IPS-15b (cell line): ENCODE measurements at regions not wholly inside any gene's neighbourhood (a gene's known extent, or its start where the extent isn't known, plus 50 kb on each side); places are given as distances from the start of the nearest gene placed in this dataset.
"Not testable (repeated sequence)": the region's sequence is repeated elsewhere in the genome, so short reads cannot be mapped to it uniquely, and the experiment has no call there.

Experiments
- H3K27me3 ChIP-seq: one replicate; pipeline ENCODE4 v1.6.1; 2013; ENCODE audit warnings: low read length; ENCODE audit not compliant: control insufficient read depth, insufficient read depth
- H3K36me3 ChIP-seq: one replicate; pipeline ENCODE4 v1.6.1; 2013; ENCODE audit warnings: low read length; ENCODE audit not compliant: control insufficient read depth, insufficient read depth
- H3K4me1 ChIP-seq: one replicate; pipeline ENCODE4 v1.6.1; 2013; ENCODE audit warnings: mild to moderate bottlenecking, low read length; ENCODE audit not compliant: control insufficient read depth, insufficient read depth
- H3K4me3 ChIP-seq: one replicate; pipeline ENCODE4 v1.5.1; 2013; ENCODE audit warnings: low read depth, low read length
- H3K9ac ChIP-seq: one replicate; pipeline ENCODE4 v1.6.1; 2013; ENCODE audit warnings: low read depth, mild to moderate bottlenecking, low read length
- H3K9me3 ChIP-seq: one replicate; pipeline ENCODE4 v1.6.1; 2013; ENCODE audit warnings: mild to moderate bottlenecking, low read length; ENCODE audit not compliant: control insufficient read depth, insufficient read depth

DNA sequence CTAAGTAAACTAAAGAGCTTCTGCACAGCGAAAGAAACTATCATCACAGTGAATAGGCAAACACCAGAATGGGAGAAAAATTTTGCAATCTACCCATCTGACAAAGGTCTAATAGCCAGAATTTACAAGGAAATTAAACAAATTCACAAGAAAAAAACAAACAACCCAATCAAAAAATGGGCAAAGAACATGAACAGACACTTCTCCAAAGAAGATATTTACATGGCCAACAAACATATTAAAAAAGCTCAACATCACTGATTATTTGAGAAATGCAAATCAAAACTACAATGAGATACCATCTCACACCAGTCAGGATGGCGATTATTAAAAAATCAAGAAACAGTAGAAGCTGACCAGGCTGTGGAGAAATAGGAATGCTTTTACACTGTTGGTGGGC, 121.9 kb upstream of the KCNJ18 start:
- H3K9ac ChIP-seq, H3K4me1 ChIP-seq, H3K36me3 ChIP-seq, H3K4me3 ChIP-seq, H3K9me3 ChIP-seq, H3K27me3 ChIP-seq: not testable (repeated sequence)

DNA sequence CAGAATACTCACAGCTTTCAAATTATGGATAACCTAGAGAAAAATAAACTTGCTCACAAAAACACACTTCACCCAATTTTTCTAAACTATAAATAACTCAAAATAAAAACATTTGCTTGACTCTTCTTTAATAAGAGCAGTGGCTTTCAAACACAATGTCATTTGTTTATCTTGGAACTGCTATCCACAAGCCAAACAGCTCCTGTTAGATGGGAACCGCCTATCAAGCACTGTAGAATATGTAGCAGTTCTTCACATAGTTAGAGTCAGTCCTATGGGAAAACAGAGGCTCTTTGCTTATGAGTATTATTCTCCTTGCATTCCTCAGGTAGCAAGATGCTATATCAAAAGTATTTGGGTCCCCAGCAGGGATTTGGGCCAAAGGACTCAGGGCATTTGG, 120.2 kb upstream of the KCNJ18 start:
- not testable (repeated sequence) for H3K9me3 ChIP-seq, H3K4me3 ChIP-seq, H3K27me3 ChIP-seq, H3K9ac ChIP-seq, H3K36me3 ChIP-seq, H3K4me1 ChIP-seq

DNA sequence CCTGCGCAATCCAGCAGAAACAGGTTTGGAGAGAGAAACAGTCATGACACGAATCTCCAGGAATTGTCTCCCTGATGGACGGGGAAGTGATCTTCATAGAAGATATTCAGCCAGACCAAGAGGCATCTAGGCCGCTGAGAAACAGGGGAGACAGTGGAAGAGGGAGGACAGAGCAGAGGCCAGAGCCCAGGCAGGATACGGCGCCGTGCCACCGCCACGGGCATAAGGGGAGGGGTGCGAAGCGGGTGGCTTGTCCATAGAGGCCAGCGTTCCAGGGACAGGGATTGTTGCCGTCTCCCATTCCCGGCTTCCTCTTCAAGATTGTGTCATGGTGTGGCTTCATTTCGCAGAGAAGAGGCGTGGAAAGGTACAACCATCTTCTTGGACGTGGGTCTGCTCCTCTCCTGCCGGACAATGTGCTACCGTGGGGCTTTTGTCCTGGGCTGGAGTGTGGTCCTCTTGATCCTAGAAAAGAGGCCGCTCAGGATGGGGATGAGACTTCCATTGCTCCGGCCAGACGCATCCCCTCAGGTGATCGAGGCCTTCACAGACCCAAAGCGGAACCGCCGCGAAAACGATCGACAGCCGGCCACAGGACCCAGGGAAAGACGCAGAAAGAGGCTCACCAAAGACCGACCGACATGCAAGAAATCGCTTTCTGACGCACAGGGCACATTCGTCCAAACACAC, 118.9 kb upstream of the KCNJ18 start:
- not testable (repeated sequence) for H3K9ac ChIP-seq, H3K36me3 ChIP-seq, H3K27me3 ChIP-seq, H3K9me3 ChIP-seq, H3K4me3 ChIP-seq, H3K4me1 ChIP-seq

DNA sequence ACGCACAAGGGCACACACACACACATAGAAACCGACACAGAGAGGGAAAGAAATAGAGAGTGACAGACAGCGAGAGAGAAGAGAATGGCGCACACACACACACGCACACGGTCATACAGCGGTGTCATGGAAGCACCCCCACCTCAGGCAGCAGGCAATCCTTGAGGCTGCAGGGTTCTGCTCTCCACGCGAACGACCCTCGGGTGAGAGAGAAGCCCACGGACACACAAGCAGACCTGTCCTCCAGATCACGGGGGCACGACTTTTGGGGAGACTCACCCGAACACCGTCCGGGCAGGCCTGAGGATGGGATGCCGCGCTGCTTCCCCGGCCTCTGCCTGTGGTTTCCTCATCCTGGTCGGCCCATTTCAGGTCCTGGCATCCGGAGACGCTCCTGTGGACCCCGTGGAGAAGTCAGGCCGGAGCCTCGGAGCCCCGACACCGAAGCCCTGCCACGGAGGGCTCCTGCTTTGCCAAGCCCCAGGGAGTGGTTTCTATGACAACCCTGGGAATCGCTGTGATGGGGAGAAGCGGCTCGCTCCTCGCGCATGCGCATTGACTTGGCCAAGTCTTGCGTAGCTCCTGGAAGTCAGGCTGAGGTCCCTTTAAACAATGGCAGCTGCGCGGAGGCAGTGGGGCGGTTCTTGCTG, 118.2 kb upstream of the KCNJ18 start:
- Histone ChIP-seq H3K27me3 (no peaks in the 10 kb centered on the region), H3K9ac (no peak overlapping the region), H3K4me3 (no peak overlapping the region), H3K9me3 (peaks cover 4% of the 10 kb centered on the region), H3K36me3 (no peaks in the 10 kb centered on the region), H3K4me1 (no peaks in the 10 kb centered on the region)

DNA sequence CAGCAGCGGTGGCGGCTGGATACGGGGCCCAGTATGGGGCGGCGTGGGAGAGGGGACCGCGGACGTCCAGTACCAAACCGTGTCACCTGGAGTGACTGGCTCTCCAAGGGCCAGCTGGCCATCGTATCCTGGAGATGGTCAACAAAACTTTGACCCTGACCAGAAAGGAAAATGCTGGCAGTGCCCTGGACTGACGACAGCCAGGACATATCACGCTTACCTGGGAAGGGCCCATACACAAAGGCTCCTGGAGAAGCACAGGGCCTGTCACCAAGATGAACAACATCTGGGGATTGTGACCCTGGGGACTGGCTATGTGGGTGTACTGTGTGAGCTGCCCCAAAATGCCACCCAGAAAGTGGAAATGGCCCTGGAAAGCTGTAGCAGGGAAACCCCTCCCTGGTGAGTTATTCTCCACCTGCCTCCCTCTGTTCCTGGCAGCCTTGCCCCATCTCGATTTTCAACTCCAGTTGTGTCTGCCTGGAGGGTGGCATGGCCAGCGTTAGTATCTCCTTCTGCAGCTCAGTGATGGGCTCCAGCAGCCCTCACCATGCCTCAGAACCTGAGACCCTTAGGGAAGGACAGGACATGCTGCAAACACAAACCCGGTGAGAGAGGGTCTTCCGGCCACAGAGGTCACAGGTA, 117.6 kb upstream of the KCNJ18 start:
- not testable (repeated sequence) for H3K9ac ChIP-seq, H3K36me3 ChIP-seq, H3K27me3 ChIP-seq, H3K4me3 ChIP-seq, H3K9me3 ChIP-seq, H3K4me1 ChIP-seq

DNA sequence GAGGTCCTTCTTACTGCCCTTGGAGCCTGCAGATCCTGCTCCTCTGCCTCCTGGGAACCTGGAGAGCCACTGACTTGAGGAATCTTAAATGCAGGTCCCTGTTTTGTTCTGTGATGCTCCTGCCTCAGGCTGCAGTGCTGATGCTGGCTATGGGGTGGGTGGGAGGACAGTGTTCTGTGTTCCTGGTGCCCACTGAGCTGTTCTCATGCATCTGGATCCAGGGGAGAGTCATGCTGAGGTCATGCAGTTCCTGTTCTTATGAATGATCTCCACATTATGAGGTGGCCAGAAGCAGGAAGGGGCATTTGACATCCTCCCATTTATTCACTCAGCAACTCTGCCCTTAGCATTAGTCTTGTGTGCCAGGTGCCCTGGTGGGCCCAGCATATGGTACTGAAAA, 113.5 kb upstream of the KCNJ18 start:
- H3K4me1 ChIP-seq, H3K27me3 ChIP-seq, H3K36me3 ChIP-seq, H3K9me3 ChIP-seq, H3K9ac ChIP-seq, H3K4me3 ChIP-seq: not testable (repeated sequence)

DNA sequence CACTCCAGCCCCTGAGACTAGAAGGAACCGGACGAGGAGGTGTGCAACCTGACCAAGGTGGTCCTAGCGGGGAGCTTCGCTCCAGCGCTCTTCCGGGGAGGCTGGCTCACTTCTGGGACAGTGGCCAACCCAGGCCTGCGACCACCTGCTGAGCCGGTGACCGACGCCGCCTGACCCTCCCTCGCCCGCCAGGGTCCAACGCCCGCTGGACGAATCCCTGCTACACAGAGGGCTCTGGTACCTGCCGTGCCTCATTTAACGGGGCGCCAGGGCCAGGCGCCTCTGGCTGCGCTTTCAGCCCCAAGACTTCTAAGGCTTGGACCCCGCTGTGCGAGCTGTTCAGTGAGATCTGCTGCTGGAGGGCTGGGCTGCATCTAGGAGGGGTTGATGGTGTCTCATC, 99.5 kb upstream of the KCNJ18 start:
- Histone ChIP-seq H3K27me3 (no peaks in the 10 kb centered on the region), H3K9me3 (no peaks in the 10 kb centered on the region), H3K36me3 (no peaks in the 10 kb centered on the region), H3K4me1 (no peaks in the 10 kb centered on the region), H3K4me3 (no peak overlapping the region), H3K9ac (no peak overlapping the region)

DNA sequence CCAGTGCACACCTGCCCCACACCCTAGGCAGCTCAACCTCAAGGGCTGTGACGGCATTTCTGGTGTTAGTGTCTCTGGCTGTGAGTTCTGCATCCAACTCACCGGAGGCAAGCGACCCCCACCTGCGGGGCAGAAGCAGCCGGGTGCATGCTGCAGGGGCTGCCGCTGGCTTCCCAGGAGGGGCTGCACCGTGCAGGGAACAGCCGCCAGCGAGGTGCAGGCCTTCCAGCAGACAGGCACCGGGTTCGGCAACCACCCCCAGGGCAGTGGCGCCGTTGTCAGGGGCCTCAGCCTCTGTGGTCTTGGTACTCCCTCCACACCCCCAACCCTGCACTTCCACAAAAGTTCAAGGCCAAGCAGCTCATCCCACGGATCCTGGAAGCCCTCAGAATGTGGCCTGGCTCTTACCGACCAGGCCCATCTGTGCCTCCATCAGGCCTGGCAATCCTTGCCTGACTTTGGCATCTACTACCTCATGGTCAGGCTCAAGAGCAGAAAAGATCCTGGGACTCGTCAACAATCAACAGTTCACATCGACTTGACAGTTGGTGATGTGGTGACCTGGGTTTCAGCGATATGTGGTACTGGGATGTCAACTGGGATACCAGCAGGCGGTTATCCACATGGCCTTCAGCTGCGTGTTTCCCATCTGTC, 98.7 kb upstream of the KCNJ18 start:
- not testable (repeated sequence) for H3K4me1 ChIP-seq, H3K4me3 ChIP-seq, H3K9me3 ChIP-seq, H3K9ac ChIP-seq, H3K36me3 ChIP-seq, H3K27me3 ChIP-seq

DNA sequence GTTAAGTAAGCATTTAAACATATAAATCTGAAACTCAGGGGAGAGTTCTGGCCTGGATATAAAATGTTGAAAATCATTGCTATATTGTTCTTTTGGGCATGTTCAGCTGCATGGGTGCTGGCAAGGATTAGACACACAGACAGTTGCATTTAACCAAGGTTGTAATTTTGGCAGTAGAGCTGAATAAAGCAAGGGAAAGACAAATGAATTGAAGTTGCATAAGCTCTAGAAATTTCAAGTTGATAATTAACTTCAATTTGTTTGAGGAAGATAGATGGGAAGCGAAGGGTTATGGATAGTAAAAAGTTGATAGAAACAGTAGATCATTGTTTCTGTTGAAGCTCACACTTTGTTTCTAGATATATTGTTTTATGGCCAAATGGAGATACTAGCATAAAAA, 97.2 kb upstream of the KCNJ18 start:
- H3K4me1 ChIP-seq: no peaks in the 10 kb centered on the region
- H3K27me3 ChIP-seq: no peaks in the 10 kb centered on the region
- no peak overlapping the region for H3K4me3 ChIP-seq
- no peaks in the 10 kb centered on the region for H3K9me3 ChIP-seq
- no peak overlapping the region for H3K9ac ChIP-seq
- no peaks in the 10 kb centered on the region for H3K36me3 ChIP-seq

DNA sequence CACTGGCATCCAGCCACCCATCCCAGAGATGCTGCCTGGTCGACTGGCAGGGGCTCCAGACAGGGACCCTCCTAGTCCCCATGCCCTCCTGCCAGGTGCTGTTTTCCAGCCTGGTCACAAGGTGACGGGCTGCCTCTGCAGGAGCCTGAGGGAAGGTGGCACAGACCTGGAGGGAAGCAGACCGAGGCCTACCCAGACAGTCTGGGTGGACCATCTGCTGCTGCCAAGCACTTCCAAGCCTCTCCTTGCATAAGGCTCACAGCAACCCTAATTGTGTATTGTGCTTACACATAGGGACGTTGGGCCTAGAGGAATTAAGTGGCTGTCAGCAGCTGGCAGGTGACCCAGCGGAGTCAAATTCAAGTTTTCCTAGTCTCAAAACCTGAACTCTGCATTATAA, 90.1 kb upstream of the KCNJ18 start:
- Histone ChIP-seq H3K9me3 (peaks cover 10% of the 10 kb centered on the region), H3K27me3 (no peaks in the 10 kb centered on the region), H3K4me1 (no peaks in the 10 kb centered on the region), H3K9ac (no peak overlapping the region), H3K36me3 (no peaks in the 10 kb centered on the region), H3K4me3 (no peak overlapping the region)

DNA sequence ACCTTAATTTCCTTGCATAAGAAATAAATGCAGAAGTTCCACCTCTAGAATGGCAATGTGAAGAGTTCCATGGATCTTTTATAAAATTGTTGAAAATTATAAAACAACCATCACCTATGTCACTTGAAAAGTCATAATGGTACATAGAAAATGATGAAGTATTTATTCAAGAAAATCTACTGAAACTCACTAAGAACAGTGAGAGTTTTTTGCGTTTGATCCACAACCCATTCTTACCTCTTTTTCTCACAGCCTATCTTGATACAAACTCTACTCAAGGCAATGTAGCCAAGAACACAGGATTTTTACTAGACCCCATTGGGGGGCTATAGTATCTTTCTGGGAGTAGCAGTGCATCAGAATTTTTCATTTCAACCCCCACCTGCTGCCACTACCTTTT, 89.0 kb upstream of the KCNJ18 start:
- not testable (repeated sequence) for H3K36me3 ChIP-seq, H3K4me1 ChIP-seq, H3K9me3 ChIP-seq, H3K27me3 ChIP-seq, H3K9ac ChIP-seq, H3K4me3 ChIP-seq

DNA sequence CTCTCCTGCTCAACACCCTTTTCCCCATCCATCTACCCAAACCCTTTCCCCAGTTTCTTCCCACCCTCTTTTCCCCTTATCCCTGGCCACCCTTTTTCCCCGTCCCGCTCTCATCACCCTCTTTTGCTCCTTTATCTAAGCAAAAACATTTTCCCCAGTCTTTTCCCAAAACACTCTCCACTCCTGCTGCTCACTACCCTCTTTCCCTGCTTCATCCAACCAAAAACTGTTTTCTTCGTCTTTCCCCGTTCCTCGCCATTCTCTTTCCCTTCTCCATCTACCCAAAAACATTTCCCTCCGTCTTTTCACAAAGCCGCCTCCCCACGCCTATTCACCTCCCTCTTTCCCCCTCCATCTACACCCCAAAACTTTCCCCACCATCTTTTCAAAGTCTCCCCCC, 80.9 kb upstream of the KCNJ18 start:
- H3K27me3 ChIP-seq, H3K36me3 ChIP-seq, H3K4me3 ChIP-seq, H3K9me3 ChIP-seq, H3K9ac ChIP-seq, H3K4me1 ChIP-seq: not testable (repeated sequence)
